ENCODE measurements at regions not wholly inside any gene's neighbourhood (a gene's known extent, or its start where the extent isn't known, plus 50 kb on each side); places are given as distances from the start of the nearest gene placed in this dataset.

DNA sequence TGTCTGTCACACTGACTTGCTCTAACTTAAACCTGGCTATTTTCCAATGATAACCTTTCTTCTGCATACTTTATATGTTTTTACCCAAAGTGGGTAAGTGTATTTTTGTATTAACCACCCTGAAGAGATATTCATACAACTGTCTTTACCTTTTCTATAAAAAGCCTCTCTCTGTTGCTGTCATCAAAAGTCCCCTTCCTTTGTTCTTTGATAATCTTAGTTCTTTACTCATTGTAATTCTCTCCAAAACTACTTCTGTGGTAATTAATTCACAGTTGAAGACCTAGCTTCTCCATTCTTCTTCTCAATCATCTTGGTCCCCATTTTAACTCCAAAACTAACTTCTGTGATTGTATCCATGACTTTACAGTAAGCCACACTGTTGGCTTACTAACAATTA lies 479.7 kb upstream of the MGAT4C start:
- TF ChIP-seq, protein P1, sequence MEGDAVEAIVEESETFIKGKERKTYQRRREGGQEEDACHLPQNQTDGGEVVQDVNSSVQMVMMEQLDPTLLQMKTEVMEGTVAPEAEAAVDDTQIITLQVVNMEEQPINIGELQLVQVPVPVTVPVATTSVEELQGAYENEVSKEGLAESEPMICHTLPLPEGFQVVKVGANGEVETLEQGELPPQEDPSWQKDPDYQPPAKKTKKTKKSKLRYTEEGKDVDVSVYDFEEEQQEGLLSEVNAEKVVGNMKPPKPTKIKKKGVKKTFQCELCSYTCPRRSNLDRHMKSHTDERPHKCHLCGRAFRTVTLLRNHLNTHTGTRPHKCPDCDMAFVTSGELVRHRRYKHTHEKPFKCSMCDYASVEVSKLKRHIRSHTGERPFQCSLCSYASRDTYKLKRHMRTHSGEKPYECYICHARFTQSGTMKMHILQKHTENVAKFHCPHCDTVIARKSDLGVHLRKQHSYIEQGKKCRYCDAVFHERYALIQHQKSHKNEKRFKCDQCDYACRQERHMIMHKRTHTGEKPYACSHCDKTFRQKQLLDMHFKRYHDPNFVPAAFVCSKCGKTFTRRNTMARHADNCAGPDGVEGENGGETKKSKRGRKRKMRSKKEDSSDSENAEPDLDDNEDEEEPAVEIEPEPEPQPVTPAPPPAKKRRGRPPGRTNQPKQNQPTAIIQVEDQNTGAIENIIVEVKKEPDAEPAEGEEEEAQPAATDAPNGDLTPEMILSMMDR (IDR thresholded peaks at IDR 0.05; ENCODE audit: poor library complexity, severe bottlenecking): no peak
- no peak for TF ChIP-seq POLR2AphosphoS5 (IDR thresholded peaks at IDR 0.05)

Measured in neural cell (in vitro differentiated cells).